C4-2B (cell line): ENCODE measurements at regions not wholly inside any gene's neighbourhood (a gene's known extent, or its start where the extent isn't known, plus 50 kb on each side); places are given as distances from the start of the nearest gene placed in this dataset.
"Not testable (repeated sequence)": the region's sequence is repeated elsewhere in the genome, so short reads cannot be mapped to it uniquely, and the experiment has no call there.

ENCODE experiments used
- CTCF ChIP-seq: fragments of 450-650 bp; conservative IDR thresholded peaks from 2 replicates; pipeline ENCODE4 v1.5.1; 2017; ENCODE audit warnings: mild to moderate bottlenecking
- ZFX ChIP-seq: fragments of 450-650 bp; IDR thresholded peaks from 2 replicates; pipeline ENCODE4 v1.6.1; 2017

GRCh38 chr10:38615596-38615995 lies 521.5 kb downstream of the ZNF37A start:
- TF ChIP-seq CTCF, ZFX: not testable (repeated sequence)
